ENCODE measurements at regions not wholly inside any gene's neighbourhood (a gene's known extent, or its start where the extent isn't known, plus 50 kb on each side); places are given as distances from the start of the nearest gene placed in this dataset.

GRCh38 chr21:27260728-27261127 is 293.8 kb upstream of the ADAMTS5 start:
- Histone ChIP-seq H3K36me3 (replicated peaks in 1 of 2; ENCODE audit: control insufficient read depth in 1 of 2, insufficient read depth in 2 of 2, low read length in 2 of 2) (no peaks in the 10 kb centered on the region), H3K9me3 (replicated peaks in 1 of 2; ENCODE audit: control insufficient read depth in 1 of 2, insufficient read depth in 1 of 2, low read length in 2 of 2) (no peaks in the 10 kb centered on the region), H3K27ac (ENCODE audit: low read depth in 1 of 2, low read length in 2 of 2) (no peak overlapping the region), H3K9ac (ENCODE audit: insufficient read depth, low read length, poor library complexity, severe bottlenecking) (no peak overlapping the region), H3K4me2 (replicated peaks; ENCODE audit: extremely low read depth, low read length, poor library complexity, severe bottlenecking) (no peak overlapping the region), H3K4me3 (replicated peaks in 1 of 3; ENCODE audit: low read depth in 2 of 3, low read length in 3 of 3) (no peak overlapping the region), H3K4me1 (ENCODE audit: control insufficient read depth in 1 of 2, insufficient read depth in 2 of 2, low read length in 2 of 2) (no peaks in the 10 kb centered on the region), H2AFZ (ENCODE audit: insufficient read depth, low read depth, low read length, poor library complexity, severe bottlenecking) (no peak overlapping the region), H4K20me1 (ENCODE audit: insufficient read depth, low read length) (no peaks in the 10 kb centered on the region), H3K79me2 (ENCODE audit: insufficient read depth, low read length) (no peaks in the 10 kb centered on the region), H3K27me3 (ENCODE audit: control insufficient read depth in 2 of 2, insufficient read depth in 2 of 2, low read length in 2 of 2) (no peaks in the 10 kb centered on the region)
- Mint-ChIP-seq H3K36me3 (no peaks in the 10 kb centered on the region), H3K4me1 (no peaks in the 10 kb centered on the region), H3K4me3 (no peak overlapping the region), H3K9me3 (peaks cover 0 to 3% (median 0%) of the 10 kb centered on the region in 7 donors), H3K27me3 (ENCODE audit: low read depth in 3 of 3) (no peaks in the 10 kb centered on the region), H3K27ac (no peak overlapping the region)
- no peak for DNase-seq
- WGBS (ENCODE audit: insufficient coverage), result no CpG with 5 or more reads among the region's 2 CpGs
- TF ChIP-seq, protein P1, sequence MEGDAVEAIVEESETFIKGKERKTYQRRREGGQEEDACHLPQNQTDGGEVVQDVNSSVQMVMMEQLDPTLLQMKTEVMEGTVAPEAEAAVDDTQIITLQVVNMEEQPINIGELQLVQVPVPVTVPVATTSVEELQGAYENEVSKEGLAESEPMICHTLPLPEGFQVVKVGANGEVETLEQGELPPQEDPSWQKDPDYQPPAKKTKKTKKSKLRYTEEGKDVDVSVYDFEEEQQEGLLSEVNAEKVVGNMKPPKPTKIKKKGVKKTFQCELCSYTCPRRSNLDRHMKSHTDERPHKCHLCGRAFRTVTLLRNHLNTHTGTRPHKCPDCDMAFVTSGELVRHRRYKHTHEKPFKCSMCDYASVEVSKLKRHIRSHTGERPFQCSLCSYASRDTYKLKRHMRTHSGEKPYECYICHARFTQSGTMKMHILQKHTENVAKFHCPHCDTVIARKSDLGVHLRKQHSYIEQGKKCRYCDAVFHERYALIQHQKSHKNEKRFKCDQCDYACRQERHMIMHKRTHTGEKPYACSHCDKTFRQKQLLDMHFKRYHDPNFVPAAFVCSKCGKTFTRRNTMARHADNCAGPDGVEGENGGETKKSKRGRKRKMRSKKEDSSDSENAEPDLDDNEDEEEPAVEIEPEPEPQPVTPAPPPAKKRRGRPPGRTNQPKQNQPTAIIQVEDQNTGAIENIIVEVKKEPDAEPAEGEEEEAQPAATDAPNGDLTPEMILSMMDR (IDR thresholded peaks at IDR 0.05), result no peak
- intact Hi-C loops (cut with micrococcal nuclease), result no loop called here

GRCh38 chr21:27258742-27259448 is 292.0 kb upstream of the ADAMTS5 start:
- no peaks in the 10 kb centered on the region for H3K79me2 ChIP-seq (ENCODE audit: insufficient read depth, low read length)
- no peak overlapping the region for H3K27ac Mint-ChIP-seq
- 96% methylated on average over 4 of the region's 10 CpGs for WGBS (ENCODE audit: insufficient coverage)
- no peak overlapping the region for H3K4me3 Mint-ChIP-seq
- H3K4me3 ChIP-seq (replicated peaks in 1 of 3; ENCODE audit: low read depth in 2 of 3, low read length in 3 of 3), result no peak overlapping the region
- no peaks in the 10 kb centered on the region for H3K9me3 ChIP-seq (replicated peaks in 1 of 2; ENCODE audit: control insufficient read depth in 1 of 2, insufficient read depth in 1 of 2, low read length in 2 of 2)
- no peak overlapping the region for H3K4me2 ChIP-seq (replicated peaks; ENCODE audit: extremely low read depth, low read length, poor library complexity, severe bottlenecking)
- peaks cover 0 to 3% (median 0%) of the 10 kb centered on the region in 7 donors for H3K9me3 Mint-ChIP-seq
- intact Hi-C loops (cut with micrococcal nuclease), result no loop called here
- H3K4me1 Mint-ChIP-seq, result no peaks in the 10 kb centered on the region
- TF ChIP-seq, protein P1 (IDR thresholded peaks at IDR 0.05), result no peak
- no peak overlapping the region for H3K9ac ChIP-seq (ENCODE audit: insufficient read depth, low read length, poor library complexity, severe bottlenecking)
- no peak overlapping the region for H3K27ac ChIP-seq (ENCODE audit: low read depth in 1 of 2, low read length in 2 of 2)
- H2AFZ ChIP-seq (ENCODE audit: insufficient read depth, low read depth, low read length, poor library complexity, severe bottlenecking), result no peak overlapping the region
- H3K27me3 Mint-ChIP-seq (ENCODE audit: low read depth in 3 of 3), result no peaks in the 10 kb centered on the region
- no peak for DNase-seq
- H3K36me3 ChIP-seq (replicated peaks in 1 of 2; ENCODE audit: control insufficient read depth in 1 of 2, insufficient read depth in 2 of 2, low read length in 2 of 2), result no peaks in the 10 kb centered on the region
- no peaks in the 10 kb centered on the region for H3K36me3 Mint-ChIP-seq
- no peaks in the 10 kb centered on the region for H4K20me1 ChIP-seq (ENCODE audit: insufficient read depth, low read length)
- no peaks in the 10 kb centered on the region for H3K4me1 ChIP-seq (ENCODE audit: control insufficient read depth in 1 of 2, insufficient read depth in 2 of 2, low read length in 2 of 2)
- no peaks in the 10 kb centered on the region for H3K27me3 ChIP-seq (ENCODE audit: control insufficient read depth in 2 of 2, insufficient read depth in 2 of 2, low read length in 2 of 2)
